HepG2 (cell line): ENCODE measurements at regions not wholly inside any gene's neighbourhood (a gene's known extent, or its start where the extent isn't known, plus 50 kb on each side); places are given as distances from the start of the nearest gene placed in this dataset.

Source experiments
- ATAC-seq: fragments of 200-7000 bp; cut with Tn5 transposase; 3 replicates; pipeline ENCODE4 v1.9.1; 2020; ENCODE audit warnings: mild to moderate bottlenecking, moderate library complexity
- BruUV-seq: library from RNA; stranded (reverse); fragments of 400-500 nt; replicated peaks from 2 replicates; lab custom pipeline; 2021; lab: Mats Ljungman, UMichigan
- CTCF ChIA-PET: fragments of 300-600 bp; formaldehyde crosslinking; extraction: SDS; loops from one replicate; lab custom pipeline; 2021; ENCODE audit warnings: low total read pairs, inconsistent platforms, low intra/inter-chr PET ratio; lab: Yijun Ruan, JAX
- POLR2A ChIA-PET: fragments of 350-600 bp; sonication (Branson Sonifier 250); formaldehyde crosslinking; loops from one replicate; lab custom pipeline; 2020; ENCODE audit warnings: antibody characterized with exemption, inconsistent platforms; lab: Yijun Ruan, JAX
- DNase-seq: peaks from one replicate; pipeline ENCODE4 v3.0.0-alpha.2; 2015; ENCODE audit warnings: low spot score
- FAIRE-seq: peaks from 3 replicates; lab custom pipeline; 2011; peaks lifted over from hg19 to GRCh38; lab: Jason Lieb, UNC
- H2AFZ ChIP-seq: one replicate; pipeline ENCODE4 v1.6.1; 2011; ENCODE audit warnings: low read length, inconsistent platforms
- H3K27ac ChIP-seq: fragments of 300-600 bp; 3 replicates; pipeline ENCODE4 v1.8.0; 2011; ENCODE audit warnings: mixed run types, mild to moderate bottlenecking, mixed read lengths, low read length, inconsistent platforms; ENCODE audit not compliant: insufficient read depth; ENCODE audit errors: extremely low read length
- H3K27me3 ChIP-seq, 2 experiments: fragments of 200-600 bp in 1 of 2; 2 replicates in 1 of 2; 3 replicates in 1 of 2; pipeline versions ENCODE4 v1.6.0 to v1.8.0; 2011; ENCODE audit warnings: low read length in 2 of 2, mild to moderate bottlenecking in 2 of 2, moderate library complexity in 2 of 2, inconsistent platforms in 1 of 2; ENCODE audit not compliant: insufficient read depth in 2 of 2, control insufficient read depth in 1 of 2
- H3K36me3 ChIP-seq, 2 experiments: fragments of 200-600 bp in 1 of 2; replicated peaks in 1 of 2; 2 replicates in 1 of 2; 3 replicates in 1 of 2; pipeline versions ENCODE4 v1.5.1 to v1.8.0; 2011; ENCODE audit warnings: low read length in 2 of 2, inconsistent platforms in 1 of 2; ENCODE audit not compliant: insufficient read depth in 2 of 2, control insufficient read depth in 1 of 2
- H3K4me1 ChIP-seq: 2 replicates; pipeline ENCODE4 v1.5.1; 2012; ENCODE audit warnings: low read length, inconsistent platforms; ENCODE audit not compliant: insufficient read depth
- H3K4me2 ChIP-seq: 2 replicates; pipeline ENCODE4 v1.6.0; 2011; ENCODE audit warnings: low read depth, low read length, inconsistent platforms
- H3K4me3 ChIP-seq, 3 experiments: fragments of 200-600 bp in 1 of 3; sonication (generic), shearing (Covaris generic) in 1 of 3; replicated peaks in 1 of 3; 2 replicates each; pipeline ENCODE4 v1.5.1; 2011 to 2016; ENCODE audit warnings: low read length in 3 of 3, inconsistent platforms in 2 of 3, low read depth in 2 of 3, mild to moderate bottlenecking in 2 of 3, control low read depth in 1 of 3, mixed read lengths in 1 of 3; ENCODE audit not compliant: insufficient read depth in 1 of 3
- H3K79me2 ChIP-seq: one replicate; pipeline ENCODE4 v1.6.1; 2011; ENCODE audit warnings: low read length, inconsistent platforms; ENCODE audit not compliant: insufficient read depth
- H3K9ac ChIP-seq: 2 replicates; pipeline ENCODE4 v1.6.0; 2011; ENCODE audit warnings: mild to moderate bottlenecking, low read depth, low read length, inconsistent platforms; ENCODE audit not compliant: insufficient read depth
- H3K9me3 ChIP-seq: 2 replicates; pipeline ENCODE4 v1.5.1; 2012; ENCODE audit warnings: mild to moderate bottlenecking, low read length
- H4K20me1 ChIP-seq: 2 replicates; pipeline ENCODE4 v1.6.0; 2011; ENCODE audit warnings: inconsistent platforms, mild to moderate bottlenecking, low read length, moderate library complexity; ENCODE audit not compliant: insufficient read depth
- DNMT1 ChIP-seq: sonication (generic); formaldehyde crosslinking; IDR thresholded peaks from 2 replicates; pipeline ENCODE4 v1.5.1; 2020; ENCODE audit warnings: mild to moderate bottlenecking, missing genetic modification reagents
- RFX1 ChIP-seq: fragments of 450-650 bp; IDR thresholded peaks from 2 replicates; pipeline ENCODE4 v1.6.1; 2017
- ZNF230 ChIP-seq: sonication (generic); formaldehyde crosslinking; IDR thresholded peaks from 2 replicates; pipeline ENCODE4 v1.4.0; 2020; ENCODE audit warnings: mild to moderate bottlenecking, missing genetic modification reagents
- ZNF775 ChIP-seq: sonication (generic); formaldehyde crosslinking; IDR thresholded peaks from 2 replicates; pipeline ENCODE4 v1.4.0; 2020; ENCODE audit warnings: missing genetic modification reagents, mild to moderate bottlenecking, moderate library complexity, borderline replicate concordance
- WGBS: methylation state at CpG from one replicate; pipeline ENCODE4 v1.1.6; 2017; ENCODE audit warnings: low lambda C conversion rate; 5-methylcytosine and 5-hydroxymethylcytosine counted together
- in situ Hi-C: cut with HindIII; loops from 2 replicates; pipeline ENCODE4 v1.10.0; 2017; ENCODE audit warnings: low pct_unique_long_range_greater_than_20kb; ENCODE audit not compliant: extremely low pct_ligation_motif_present
- intact Hi-C: fragments of 100-400 bp; cut with micrococcal nuclease; formaldehyde crosslinking; loops from one replicate; pipeline ENCODE4 v1.10.0; 2022; ENCODE audit not compliant: unreplicated experiment
- TF ChIP-seq, protein P1 (sequence below): sonication (generic); formaldehyde crosslinking; IDR thresholded peaks from 2 replicates; pipeline ENCODE4 v1.4.0; 2020; ENCODE audit warnings: missing genetic modification reagents
- TF ChIP-seq, protein P2 (sequence below): sonication (generic); formaldehyde crosslinking; IDR thresholded peaks from 2 replicates; pipeline ENCODE4 v1.4.0; 2020; ENCODE audit warnings: low read depth, mild to moderate bottlenecking, missing genetic modification reagents

DNA sequence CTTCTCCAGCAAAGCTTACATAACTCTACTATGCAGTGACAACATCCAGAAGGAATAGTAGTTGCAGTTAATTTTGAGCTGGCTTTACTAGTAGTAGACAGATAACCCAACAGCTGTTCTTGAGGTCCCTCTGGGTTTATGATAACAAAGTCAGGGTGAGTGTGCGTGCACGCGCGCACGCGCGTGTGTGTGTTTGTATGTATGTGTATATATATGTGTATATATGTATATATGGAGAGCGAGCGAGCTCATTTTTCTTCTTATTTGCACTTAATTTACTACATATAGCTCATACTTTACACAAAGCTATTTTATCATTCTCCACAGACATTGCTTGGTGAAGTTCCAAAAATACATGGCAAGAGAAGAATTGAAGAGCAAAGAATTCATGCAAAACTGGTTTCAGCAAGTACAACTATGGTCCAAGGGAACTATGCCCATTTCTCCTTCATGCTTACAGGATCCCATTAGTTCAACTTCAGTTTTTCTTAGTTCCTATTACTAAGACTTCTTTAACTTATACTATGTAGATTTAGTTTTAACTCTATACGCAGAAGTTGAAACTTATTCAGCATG, 105.9 kb upstream of the TMEM168 start:
- ATAC-seq (no peak), DNase-seq (no peak), FAIRE-seq (no peak)
- ChIA-PET CTCF (no interaction called here), POLR2A (no interaction called here)
- Histone ChIP-seq H3K27me3 (no peaks in the 10 kb centered on the region), H3K9ac (no peak overlapping the region), H3K4me3 (no peak overlapping the region), H4K20me1 (no peaks in the 10 kb centered on the region), H3K79me2 (no peaks in the 10 kb centered on the region), H3K27ac (no peak overlapping the region), H3K36me3 (peaks cover 0 to 2% of the 10 kb centered on the region in 2 experiments; a peak in 1 of 5 replicates), H2AFZ (no peak overlapping the region), H3K4me2 (no peak overlapping the region), H3K4me1 (peaks cover 31% of the 10 kb centered on the region), H3K9me3 (no peaks in the 10 kb centered on the region)
- no TSS peak for BruUV-seq
- 99% methylated on average over 10 of the region's 10 CpGs for WGBS
- intact Hi-C loops (loop anchor here (10.0 kb wide), 1 partner anchor 101 kb away; the partner anchor contains the start of gene TMEM168), in situ Hi-C loops (no loop called here)
- no peak for TF ChIP-seq DNMT1
- TF ChIP-seq, protein P1, sequence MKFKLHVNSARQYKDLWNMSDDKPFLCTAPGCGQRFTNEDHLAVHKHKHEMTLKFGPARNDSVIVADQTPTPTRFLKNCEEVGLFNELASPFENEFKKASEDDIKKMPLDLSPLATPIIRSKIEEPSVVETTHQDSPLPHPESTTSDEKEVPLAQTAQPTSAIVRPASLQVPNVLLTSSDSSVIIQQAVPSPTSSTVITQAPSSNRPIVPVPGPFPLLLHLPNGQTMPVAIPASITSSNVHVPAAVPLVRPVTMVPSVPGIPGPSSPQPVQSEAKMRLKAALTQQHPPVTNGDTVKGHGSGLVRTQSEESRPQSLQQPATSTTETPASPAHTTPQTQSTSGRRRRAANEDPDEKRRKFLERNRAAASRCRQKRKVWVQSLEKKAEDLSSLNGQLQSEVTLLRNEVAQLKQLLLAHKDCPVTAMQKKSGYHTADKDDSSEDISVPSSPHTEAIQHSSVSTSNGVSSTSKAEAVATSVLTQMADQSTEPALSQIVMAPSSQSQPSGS (CRISPR knock-in tag), result no peak

DNA sequence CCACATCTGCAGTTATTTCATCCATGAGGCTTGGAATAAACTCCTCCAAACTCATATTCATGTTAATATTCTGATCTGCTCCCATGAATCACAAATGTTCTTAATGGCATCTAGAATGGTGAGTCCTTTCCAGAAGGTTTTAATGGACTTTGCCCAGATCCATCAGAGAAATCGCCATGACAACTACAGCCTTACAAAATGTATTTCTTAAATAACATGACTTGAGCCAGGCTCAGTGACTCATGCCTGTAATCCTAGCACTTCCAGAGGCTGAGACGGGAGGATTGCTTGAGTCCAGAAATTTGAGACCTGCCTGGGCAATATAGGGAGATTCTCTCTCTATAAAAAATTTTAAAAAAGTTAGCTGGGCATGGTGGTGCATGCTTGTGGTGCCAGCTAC, 102.1 kb upstream of the TMEM168 start:
- ATAC-seq (no peak), DNase-seq (no peak), FAIRE-seq (no peak)
- CTCF ChIA-PET, result no interaction called here
- Histone ChIP-seq H3K9me3 (no peaks in the 10 kb centered on the region), H3K9ac (no peak overlapping the region), H3K4me3 (no peak overlapping the region), H2AFZ (no peak overlapping the region), H3K79me2 (no peaks in the 10 kb centered on the region), H3K4me2 (no peak overlapping the region), H3K36me3 (peaks cover 0 to 2% of the 10 kb centered on the region in 2 experiments; a peak in 1 of 5 replicates), H4K20me1 (no peaks in the 10 kb centered on the region), H3K27me3 (no peaks in the 10 kb centered on the region)
- WGBS, result 96% methylated on average over 2 of the region's 2 CpGs
- BruUV-seq, result no TSS peak
- intact Hi-C loops, result loop anchor here (10.0 kb wide), 1 partner anchor 97 kb away; the partner anchor contains the start of gene TMEM168
- in situ Hi-C loops, result no loop called here
- no peak for TF ChIP-seq ZNF775 (CRISPR knock-in tag)
- peak; percentile 7; the same call in 1 of the 2 replicates for TF ChIP-seq RFX1
- TF ChIP-seq ZNF230, result no peak
- TF ChIP-seq, protein P2, sequence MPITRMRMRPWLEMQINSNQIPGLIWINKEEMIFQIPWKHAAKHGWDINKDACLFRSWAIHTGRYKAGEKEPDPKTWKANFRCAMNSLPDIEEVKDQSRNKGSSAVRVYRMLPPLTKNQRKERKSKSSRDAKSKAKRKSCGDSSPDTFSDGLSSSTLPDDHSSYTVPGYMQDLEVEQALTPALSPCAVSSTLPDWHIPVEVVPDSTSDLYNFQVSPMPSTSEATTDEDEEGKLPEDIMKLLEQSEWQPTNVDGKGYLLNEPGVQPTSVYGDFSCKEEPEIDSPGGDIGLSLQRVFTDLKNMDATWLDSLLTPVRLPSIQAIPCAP (CRISPR knock-in tag), result no peak
- TF ChIP-seq, all 625 proteins: peak for 1
- peaks cover 6% of the 10 kb centered on the region for H3K4me1 ChIP-seq
- POLR2A ChIA-PET, result no interaction called here
- H3K27ac ChIP-seq, result no peak overlapping the region
